DND-41 (cell line): ENCODE measurements at regions not wholly inside any gene's neighbourhood (a gene's known extent, or its start where the extent isn't known, plus 50 kb on each side); places are given as distances from the start of the nearest gene placed in this dataset.
"Not testable (repeated sequence)": the region's sequence is repeated elsewhere in the genome, so short reads cannot be mapped to it uniquely, and the experiment has no call there.

Source experiments
- ATAC-seq: fragments of 200-7000 bp; cut with Tn5 transposase; 3 replicates; pipeline ENCODE4 v1.9.1; 2021; ENCODE audit warnings: low read depth; ENCODE audit not compliant: insufficient read depth
- DNase-seq: peaks from one replicate; pipeline ENCODE4 v3.0.0-alpha.2; 2020
- H2AFZ ChIP-seq: 2 replicates; pipeline ENCODE4 v1.6.0; 2012; ENCODE audit warnings: low read depth, low read length
- H3K27ac ChIP-seq: 2 replicates; pipeline ENCODE4 v1.5.1; 2012; ENCODE audit warnings: low read length, inconsistent platforms
- H3K27me3 ChIP-seq: fragments of 200-600 bp; sonication (generic); 2 replicates; pipeline ENCODE4 v1.6.0; 2012; ENCODE audit warnings: low read length, mild to moderate bottlenecking, inconsistent platforms; ENCODE audit not compliant: insufficient read depth, poor library complexity
- H3K36me3 ChIP-seq: 2 replicates; pipeline ENCODE4 v1.5.1; 2012; ENCODE audit warnings: low read length, inconsistent platforms; ENCODE audit not compliant: insufficient read depth
- H3K4me1 ChIP-seq: 2 replicates; pipeline ENCODE4 v1.5.1; 2012; ENCODE audit warnings: mild to moderate bottlenecking, low read length; ENCODE audit not compliant: insufficient read depth
- H3K4me2 ChIP-seq: 2 replicates; pipeline ENCODE4 v1.6.0; 2012; ENCODE audit warnings: mild to moderate bottlenecking, moderate library complexity, low read length, inconsistent platforms; ENCODE audit not compliant: insufficient read depth
- H3K4me3 ChIP-seq, 2 experiments: fragments of 200-600 bp in 1 of 2; shearing (Covaris generic) in 1 of 2; 2 replicates each; pipeline ENCODE4 v1.5.1; 2012 to 2016; ENCODE audit warnings: inconsistent platforms in 2 of 2, low read length in 2 of 2, mild to moderate bottlenecking in 2 of 2, low read depth in 1 of 2, moderate library complexity in 1 of 2
- H3K79me2 ChIP-seq: 2 replicates; pipeline ENCODE4 v1.6.0; 2012; ENCODE audit warnings: low read length, inconsistent platforms; ENCODE audit not compliant: insufficient read depth
- H3K9ac ChIP-seq: 2 replicates; pipeline ENCODE4 v1.6.0; 2012; ENCODE audit warnings: low read depth, mild to moderate bottlenecking, inconsistent platforms, low read length, moderate library complexity
- H3K9me3 ChIP-seq: 2 replicates; pipeline ENCODE4 v1.5.1; 2012; ENCODE audit warnings: low read length, moderate library complexity, mild to moderate bottlenecking, inconsistent platforms; ENCODE audit not compliant: insufficient read depth, severe bottlenecking
- H4K20me1 ChIP-seq: 2 replicates; pipeline ENCODE4 v1.6.0; 2012; ENCODE audit warnings: low read length; ENCODE audit not compliant: insufficient read depth
- EZH2 ChIP-seq: IDR thresholded peaks from 3 replicates; pipeline ENCODE4 v1.6.1; 2012; ENCODE audit warnings: borderline replicate concordance, low read depth, mild to moderate bottlenecking, moderate library complexity, low read length, inconsistent platforms; ENCODE audit not compliant: severe bottlenecking
- TF ChIP-seq, protein P1 (sequence below): IDR thresholded peaks from 2 replicates; pipeline ENCODE4 v1.5.1; 2012; ENCODE audit warnings: borderline replicate concordance, low read length, moderate library complexity, mild to moderate bottlenecking; ENCODE audit not compliant: poor library complexity, severe bottlenecking; ENCODE audit errors: extremely low read depth

DNA sequence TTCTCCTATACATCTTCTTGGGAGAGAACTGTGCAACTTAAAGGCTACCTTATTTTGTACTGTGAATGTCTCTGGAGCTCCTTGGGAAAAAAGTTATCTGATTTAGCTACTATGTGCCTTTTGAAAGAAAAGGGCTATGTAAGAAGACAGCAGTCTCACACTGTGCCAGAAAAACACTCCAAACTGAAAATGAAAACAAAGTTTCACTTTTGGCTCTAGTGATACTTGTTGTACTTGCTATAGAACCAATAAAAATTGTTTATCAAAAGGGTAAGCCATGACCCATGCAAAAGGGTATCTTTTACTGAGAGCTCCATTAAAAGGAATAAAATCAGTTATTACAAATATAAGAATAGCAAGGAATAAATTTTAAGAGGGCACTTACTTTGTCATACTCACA is 2270.0 kb downstream of the ARAP2 start:
- peak; percentile 56; the same call in 2 of the 3 replicates for ATAC-seq
- H3K4me1 ChIP-seq: peaks cover 29% of the 10 kb centered on the region
- peaks cover 2% of the 10 kb centered on the region for H3K9me3 ChIP-seq
- no peaks in the 10 kb centered on the region for H3K27me3 ChIP-seq
- peak overlapping the region; percentile 27 for H3K4me2 ChIP-seq
- H3K4me3 ChIP-seq: no peak overlapping the region
- no peak overlapping the region for H3K9ac ChIP-seq
- H3K79me2 ChIP-seq: no peaks in the 10 kb centered on the region
- no peaks in the 10 kb centered on the region for H3K36me3 ChIP-seq
- peak overlapping the region; percentile 68; the same call in 1 of the 2 replicates for H2AFZ ChIP-seq
- no peaks in the 10 kb centered on the region for H4K20me1 ChIP-seq
- TF ChIP-seq, protein P1, sequence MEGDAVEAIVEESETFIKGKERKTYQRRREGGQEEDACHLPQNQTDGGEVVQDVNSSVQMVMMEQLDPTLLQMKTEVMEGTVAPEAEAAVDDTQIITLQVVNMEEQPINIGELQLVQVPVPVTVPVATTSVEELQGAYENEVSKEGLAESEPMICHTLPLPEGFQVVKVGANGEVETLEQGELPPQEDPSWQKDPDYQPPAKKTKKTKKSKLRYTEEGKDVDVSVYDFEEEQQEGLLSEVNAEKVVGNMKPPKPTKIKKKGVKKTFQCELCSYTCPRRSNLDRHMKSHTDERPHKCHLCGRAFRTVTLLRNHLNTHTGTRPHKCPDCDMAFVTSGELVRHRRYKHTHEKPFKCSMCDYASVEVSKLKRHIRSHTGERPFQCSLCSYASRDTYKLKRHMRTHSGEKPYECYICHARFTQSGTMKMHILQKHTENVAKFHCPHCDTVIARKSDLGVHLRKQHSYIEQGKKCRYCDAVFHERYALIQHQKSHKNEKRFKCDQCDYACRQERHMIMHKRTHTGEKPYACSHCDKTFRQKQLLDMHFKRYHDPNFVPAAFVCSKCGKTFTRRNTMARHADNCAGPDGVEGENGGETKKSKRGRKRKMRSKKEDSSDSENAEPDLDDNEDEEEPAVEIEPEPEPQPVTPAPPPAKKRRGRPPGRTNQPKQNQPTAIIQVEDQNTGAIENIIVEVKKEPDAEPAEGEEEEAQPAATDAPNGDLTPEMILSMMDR: no peak
- TF ChIP-seq EZH2: no peak
- no peak for DNase-seq
- H3K27ac ChIP-seq: peak overlapping the region; percentile 15; the same call in 1 of the 2 replicates

GRCh38 chr4:33975995-33976394 is 2268.3 kb downstream of the ARAP2 start:
- Histone ChIP-seq H4K20me1 (no peaks in the 10 kb centered on the region), H3K9me3 (no peaks in the 10 kb centered on the region), H2AFZ (no peak overlapping the region), H3K79me2 (no peaks in the 10 kb centered on the region), H3K4me1 (peaks cover 36% of the 10 kb centered on the region), H3K4me2 (no peak overlapping the region), H3K27ac (no peak overlapping the region), H3K9ac (no peak overlapping the region), H3K36me3 (no peaks in the 10 kb centered on the region), H3K4me3 (no peak overlapping the region), H3K27me3 (no peaks in the 10 kb centered on the region)
- TF ChIP-seq, protein P1: no peak
- TF ChIP-seq EZH2: no peak
- DNase-seq: no peak
- ATAC-seq: no peak

DNA sequence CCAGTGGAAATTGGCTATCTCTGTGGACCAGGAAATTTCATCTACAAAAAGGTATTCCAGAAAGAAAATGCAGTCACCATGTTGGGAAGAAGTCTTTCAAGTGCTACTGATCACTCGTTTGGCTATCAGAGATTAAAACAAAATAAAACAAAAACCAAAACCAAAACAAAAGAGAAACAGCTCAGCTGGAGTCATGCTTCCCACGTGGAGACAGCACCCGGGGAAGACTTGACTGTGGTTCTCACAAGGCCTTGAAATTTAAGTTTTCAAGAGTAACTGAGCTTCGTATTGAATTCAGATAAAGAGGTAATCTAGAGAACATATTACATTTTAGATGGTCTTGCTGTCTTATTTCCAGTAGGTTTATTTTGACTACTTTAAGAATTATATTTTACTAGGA is 2264.5 kb downstream of the ARAP2 start:
- not testable (repeated sequence) for H3K9me3 ChIP-seq, DNase-seq, H3K36me3 ChIP-seq, H3K27me3 ChIP-seq, H3K27ac ChIP-seq, H3K79me2 ChIP-seq, H3K9ac ChIP-seq, H3K4me3 ChIP-seq, H4K20me1 ChIP-seq, H3K4me2 ChIP-seq
- ATAC-seq: peak; percentile 39; the same call in 1 of the 3 replicates
- peaks cover 12% of the 10 kb centered on the region for H3K4me1 ChIP-seq
- H2AFZ ChIP-seq: peak overlapping the region; percentile 64

DNA sequence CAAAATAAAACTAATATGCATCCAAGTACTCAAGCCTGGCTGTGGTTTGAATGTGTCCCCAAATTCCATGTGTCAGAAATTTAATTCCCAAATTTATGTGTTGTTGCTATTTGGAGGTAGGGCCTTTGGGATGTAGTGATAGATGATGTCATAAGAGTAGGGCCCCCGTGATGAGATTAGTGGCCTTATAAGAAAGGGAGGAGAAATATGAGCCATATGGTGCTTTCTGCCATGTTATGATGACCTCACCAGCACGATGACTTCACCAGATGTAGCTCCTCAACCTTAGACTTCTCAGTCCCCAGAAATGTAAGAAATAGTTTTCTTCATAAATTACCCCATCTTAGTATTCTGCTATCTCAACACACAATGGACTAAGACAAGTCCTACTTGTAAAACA is 2264.0 kb downstream of the ARAP2 start:
- H2AFZ ChIP-seq: no peak overlapping the region
- no peak for TF ChIP-seq EZH2

More for the DNA sequence above, 2264.0 kb downstream of the ARAP2 start:
- H3K36me3 ChIP-seq: no peaks in the 10 kb centered on the region
- H3K4me3 ChIP-seq: no peak overlapping the region
- H3K27me3 ChIP-seq: no peaks in the 10 kb centered on the region
- no peaks in the 10 kb centered on the region for H3K9me3 ChIP-seq
- no peak overlapping the region for H3K9ac ChIP-seq
- H3K27ac ChIP-seq: no peak overlapping the region
- no peak overlapping the region for H3K4me2 ChIP-seq
- no peak for ATAC-seq
- no peaks in the 10 kb centered on the region for H4K20me1 ChIP-seq
- DNase-seq: no peak
- no peaks in the 10 kb centered on the region for H3K79me2 ChIP-seq
- H3K4me1 ChIP-seq: peaks cover 12% of the 10 kb centered on the region
